ENCODE measurements at regions not wholly inside any gene's neighbourhood (a gene's known extent, or its start where the extent isn't known, plus 50 kb on each side); places are given as distances from the start of the nearest gene placed in this dataset.
"Not testable (repeated sequence)": the region's sequence is repeated elsewhere in the genome, so short reads cannot be mapped to it uniquely, and the experiment has no call there.

DNA sequence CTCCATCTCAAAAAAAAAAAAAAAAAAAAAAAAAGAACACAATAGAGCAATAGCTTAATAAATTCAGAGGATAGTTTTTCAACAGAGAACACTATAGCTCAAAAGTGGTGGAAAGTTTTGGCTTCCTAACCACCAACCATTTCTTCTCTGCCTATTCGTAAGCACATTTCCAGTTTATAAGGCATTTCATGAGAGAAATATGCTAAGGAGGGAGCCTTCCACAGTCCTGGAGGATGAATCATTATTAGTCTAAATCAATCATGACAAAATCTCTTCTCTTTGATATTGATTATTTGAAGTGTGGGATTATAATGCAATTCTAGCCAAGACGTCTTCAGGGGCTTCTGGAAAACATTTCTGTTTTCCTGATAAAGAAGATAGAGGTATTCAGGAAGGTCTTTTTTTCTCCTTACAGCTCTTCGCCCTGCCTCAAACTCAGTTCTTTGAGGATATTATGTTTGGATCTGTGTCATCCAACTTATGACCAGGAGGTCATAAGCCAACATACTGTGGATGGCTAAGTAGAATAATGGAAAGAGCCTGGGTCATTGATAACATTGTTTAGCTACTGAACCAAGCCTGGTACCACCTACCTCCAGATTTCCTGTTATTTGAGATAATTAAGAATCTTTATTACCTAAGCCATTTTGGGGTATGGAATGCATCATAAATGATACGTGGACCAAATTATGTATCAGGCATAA lies 207.3 kb downstream of the TRIB2 start:
- no peak overlapping the region for H3K27ac ChIP-seq (ENCODE audit: control insufficient read depth, insufficient read depth, low read length)
- peaks cover 13% of the 10 kb centered on the region for H3K4me1 ChIP-seq (ENCODE audit: control insufficient read depth, extremely low read depth, insufficient read depth, low read length)
- H4K20me1 ChIP-seq (ENCODE audit: control insufficient read depth, extremely low read depth, insufficient read depth, low read length) = no peaks in the 10 kb centered on the region
- H3K4me2 ChIP-seq (ENCODE audit: control insufficient read depth, extremely low read depth, insufficient read depth, low read depth, low read length) = no peak overlapping the region
- H3K9ac ChIP-seq (ENCODE audit: control insufficient read depth, extremely low read depth, insufficient read depth, low read length) = no peak overlapping the region
- FAIRE-seq (no peak), DNase-seq (ENCODE audit: low read depth, low spot score) (no peak)
- dilution Hi-C loops (cut with MboI; ENCODE audit: extremely low pct_ligation_motif_present, low sequenced_read_pairs) = no loop called here
- H2AFZ ChIP-seq (ENCODE audit: control insufficient read depth, low read length) = no peak overlapping the region
- H3K36me3 ChIP-seq (ENCODE audit: control insufficient read depth in 2 of 2, extremely low read depth in 1 of 2, insufficient read depth in 2 of 2, low read length in 2 of 2) = no peaks in the 10 kb centered on the region
- TF ChIP-seq EZH2 (IDR thresholded peaks at IDR 0.05; ENCODE audit: low read length) = no peak
- no peak for TF ChIP-seq CTCF (optimal IDR thresholded peaks at IDR 0.05 in 1 of 3, IDR thresholded peaks at IDR 0.05 in 1 of 3, conservative IDR thresholded peaks at IDR 0.05 in 1 of 3; ENCODE audit: extremely low read depth in 1 of 3, insufficient read depth in 2 of 3, low read length in 3 of 3)
- no peaks in the 10 kb centered on the region for H3K9me3 ChIP-seq (ENCODE audit: control insufficient read depth, low read depth, low read length)
- no peak overlapping the region for H3K4me3 ChIP-seq (ENCODE audit: control insufficient read depth in 2 of 3, extremely low read depth in 1 of 3, insufficient read depth in 2 of 3, low read depth in 1 of 3, low read length in 3 of 3)
- no peaks in the 10 kb centered on the region for H3K27me3 ChIP-seq (ENCODE audit: control insufficient read depth, extremely low read depth, insufficient read depth, low read length)
- no peaks in the 10 kb centered on the region for H3K79me2 ChIP-seq (ENCODE audit: control insufficient read depth, insufficient read depth, low read length)
- no peaks in the 10 kb centered on the region for H3K9me1 ChIP-seq (ENCODE audit: control insufficient read depth, extremely low read depth, insufficient read depth, low read length)

DNA sequence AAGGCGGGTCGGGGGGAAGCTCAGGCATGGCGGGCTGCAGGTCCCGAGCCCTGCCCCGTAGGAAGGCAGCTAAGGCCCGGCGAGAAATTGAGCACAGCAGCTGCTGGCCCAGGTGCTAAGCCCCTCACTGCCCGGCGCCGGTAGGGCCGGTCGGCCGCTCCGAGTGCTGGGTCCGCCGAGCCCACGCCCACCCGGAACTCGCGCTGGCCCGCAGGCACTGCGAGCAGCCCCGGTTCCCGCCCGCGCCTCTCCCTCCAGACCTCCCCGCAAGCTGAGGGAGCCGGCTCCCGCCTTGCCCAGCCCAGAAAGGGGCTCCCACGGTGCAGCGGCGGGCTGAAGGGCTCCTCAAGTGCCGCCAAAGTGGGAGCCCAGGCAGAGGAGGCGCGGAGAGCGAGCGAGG lies 209.9 kb downstream of the TRIB2 start:
- H3K9ac ChIP-seq (ENCODE audit: control insufficient read depth, extremely low read depth, insufficient read depth, low read length); H3K79me2 ChIP-seq (ENCODE audit: control insufficient read depth, insufficient read depth, low read length); H3K9me3 ChIP-seq (ENCODE audit: control insufficient read depth, low read depth, low read length); H3K27ac ChIP-seq (ENCODE audit: control insufficient read depth, insufficient read depth, low read length); DNase-seq (ENCODE audit: low read depth, low spot score); H3K9me1 ChIP-seq (ENCODE audit: control insufficient read depth, extremely low read depth, insufficient read depth, low read length); H2AFZ ChIP-seq (ENCODE audit: control insufficient read depth, low read length); dilution Hi-C loops (cut with MboI; ENCODE audit: extremely low pct_ligation_motif_present, low sequenced_read_pairs); H3K27me3 ChIP-seq (ENCODE audit: control insufficient read depth, extremely low read depth, insufficient read depth, low read length); FAIRE-seq; H4K20me1 ChIP-seq (ENCODE audit: control insufficient read depth, extremely low read depth, insufficient read depth, low read length); H3K4me2 ChIP-seq (ENCODE audit: control insufficient read depth, extremely low read depth, insufficient read depth, low read depth, low read length); H3K36me3 ChIP-seq (ENCODE audit: control insufficient read depth in 2 of 2, extremely low read depth in 1 of 2, insufficient read depth in 2 of 2, low read length in 2 of 2); H3K4me3 ChIP-seq (ENCODE audit: control insufficient read depth in 2 of 3, extremely low read depth in 1 of 3, insufficient read depth in 2 of 3, low read depth in 1 of 3, low read length in 3 of 3): not testable (repeated sequence)
- peaks cover 20% of the 10 kb centered on the region for H3K4me1 ChIP-seq (ENCODE audit: control insufficient read depth, extremely low read depth, insufficient read depth, low read length)
